ENCODE measurements at regions not wholly inside any gene's neighbourhood (a gene's known extent, or its start where the extent isn't known, plus 50 kb on each side); places are given as distances from the start of the nearest gene placed in this dataset.

- H3K9ac ChIP-seq (ENCODE audit: extremely low read depth, low read length, poor library complexity, severe bottlenecking) = no peak overlapping the region
- H3K4me1 ChIP-seq (ENCODE audit: control insufficient read depth, insufficient read depth, low read length) = no peaks in the 10 kb centered on the region
- H3K9me3 ChIP-seq (ENCODE audit: control insufficient read depth, low read length) = peaks cover 13% of the 10 kb centered on the region
- H3K4me3 ChIP-seq (ENCODE audit: low read length) = no peak overlapping the region
- DNase-seq = no peak
- H3K9me3 Mint-ChIP-seq = peaks cover 8% of the 10 kb centered on the region
- H3K27me3 Mint-ChIP-seq (ENCODE audit: insufficient read depth) = peaks cover 2% of the 10 kb centered on the region
- no peaks in the 10 kb centered on the region for H3K27me3 ChIP-seq (ENCODE audit: control insufficient read depth, insufficient read depth, low read length, poor library complexity, severe bottlenecking)
- no peak overlapping the region for H3K27ac ChIP-seq (ENCODE audit: low read depth, low read length)
- no peak overlapping the region for H3K27ac Mint-ChIP-seq
- 76 to 88% methylated on average over 1 of the region's 1 CpG for WGBS, 2 experiments (ENCODE audit: insufficient coverage in 1 of 2, insufficient read length in 1 of 2)
- peaks cover 10% of the 10 kb centered on the region for H3K4me1 Mint-ChIP-seq
- no peaks in the 10 kb centered on the region for H3K36me3 ChIP-seq (ENCODE audit: control insufficient read depth, insufficient read depth, low read length)
- no peaks in the 10 kb centered on the region for H3K36me3 Mint-ChIP-seq (ENCODE audit: low read depth)
- TF ChIP-seq CTCF (conservative IDR thresholded peaks at IDR 0.05) = no peak
- no peak overlapping the region for H3K4me3 Mint-ChIP-seq
Measured at GRCh38 chr16:73210686-73211085, 162.8 kb upstream of the ZFHX3 start.

- H3K4me1 ChIP-seq (ENCODE audit: control insufficient read depth, insufficient read depth, low read length) = no peaks in the 10 kb centered on the region
- Mint-ChIP-seq H3K27me3 (ENCODE audit: insufficient read depth) (peaks cover under 1% of the 10 kb centered on the region), H3K4me3 (no peak overlapping the region), H3K27ac (no peak overlapping the region), H3K9me3 (peaks cover 2% of the 10 kb centered on the region), H3K4me1 (peaks cover 10% of the 10 kb centered on the region), H3K36me3 (ENCODE audit: low read depth) (no peaks in the 10 kb centered on the region)
- WGBS, 2 experiments (ENCODE audit: insufficient coverage in 1 of 2, insufficient read length in 1 of 2) = 86 to 100% methylated on average over 1 to 4 of the region's 4 CpGs
- no peak overlapping the region for H3K4me3 ChIP-seq (ENCODE audit: low read length)
- H3K9ac ChIP-seq (ENCODE audit: extremely low read depth, low read length, poor library complexity, severe bottlenecking) = no peak overlapping the region
- H3K36me3 ChIP-seq (ENCODE audit: control insufficient read depth, insufficient read depth, low read length) = no peaks in the 10 kb centered on the region
- DNase-seq = no peak
- H3K27ac ChIP-seq (ENCODE audit: low read depth, low read length) = no peak overlapping the region
- no peak for TF ChIP-seq CTCF (conservative IDR thresholded peaks at IDR 0.05)
- peaks cover 7% of the 10 kb centered on the region for H3K9me3 ChIP-seq (ENCODE audit: control insufficient read depth, low read length)
- H3K27me3 ChIP-seq (ENCODE audit: control insufficient read depth, insufficient read depth, low read length, poor library complexity, severe bottlenecking) = no peaks in the 10 kb centered on the region
Measured at GRCh38 chr16:73210084-73210483, 162.2 kb upstream of the ZFHX3 start.

- no peaks in the 10 kb centered on the region for H3K27me3 Mint-ChIP-seq (ENCODE audit: insufficient read depth)
- no peaks in the 10 kb centered on the region for H3K36me3 Mint-ChIP-seq (ENCODE audit: low read depth)
- H3K4me3 Mint-ChIP-seq = no peak overlapping the region
Measured at GRCh38 chr16:73209190-73209589, 161.3 kb upstream of the ZFHX3 start.

More at GRCh38 chr16:73209190-73209589, 161.3 kb upstream of the ZFHX3 start:
- H3K4me1 ChIP-seq (ENCODE audit: control insufficient read depth, insufficient read depth, low read length) = peaks cover 4% of the 10 kb centered on the region
- Mint-ChIP-seq H3K9me3 (no peaks in the 10 kb centered on the region), H3K27ac (no peak overlapping the region), H3K4me1 (peaks cover 10% of the 10 kb centered on the region)
- WGBS, 2 experiments (ENCODE audit: insufficient coverage in 1 of 2, insufficient read length in 1 of 2) = 85 to 100% methylated on average over 1 of the region's 2 CpGs
- no peak overlapping the region for H3K27ac ChIP-seq (ENCODE audit: low read depth, low read length)
- no peak for DNase-seq
- no peak for TF ChIP-seq CTCF (conservative IDR thresholded peaks at IDR 0.05)
- no peaks in the 10 kb centered on the region for H3K27me3 ChIP-seq (ENCODE audit: control insufficient read depth, insufficient read depth, low read length, poor library complexity, severe bottlenecking)
- H3K36me3 ChIP-seq (ENCODE audit: control insufficient read depth, insufficient read depth, low read length) = no peaks in the 10 kb centered on the region
- H3K9me3 ChIP-seq (ENCODE audit: control insufficient read depth, low read length) = peaks cover 5% of the 10 kb centered on the region
- no peak overlapping the region for H3K4me3 ChIP-seq (ENCODE audit: low read length)
- H3K9ac ChIP-seq (ENCODE audit: extremely low read depth, low read length, poor library complexity, severe bottlenecking) = no peak overlapping the region

Data from endodermal cell (in vitro differentiated cells).